SK-N-SH (cell line): ENCODE measurements at regions not wholly inside any gene's neighbourhood (a gene's known extent, or its start where the extent isn't known, plus 50 kb on each side); places are given as distances from the start of the nearest gene placed in this dataset.

ENCODE experiments used
- CTCF ChIA-PET: fragments of 300-600, 350-600 bp; formaldehyde crosslinking; extraction: SDS; loops from one replicate; lab custom pipeline; 2021; lab: Yijun Ruan, JAX
- POLR2A ChIA-PET: fragments of 350-600 bp; sonication (Branson Sonifier 250); formaldehyde crosslinking; extraction: SDS; loops from one replicate; lab custom pipeline; 2020; ENCODE audit warnings: antibody characterized with exemption, inconsistent platforms; lab: Yijun Ruan, JAX
- DNase-seq: peaks from one replicate; pipeline ENCODE4 v3.0.0; 2012
- H2AFZ ChIP-seq: fragments of 200-600 bp; sonication (generic); 2 replicates; pipeline ENCODE4 v1.8.1; 2016; ENCODE audit warnings: antibody characterized with exemption, mild to moderate bottlenecking, low read depth
- H3F3A ChIP-seq: fragments of 200-600 bp; sonication (generic); replicated peaks from 2 replicates; pipeline ENCODE3; 2016; ENCODE audit warnings: antibody characterized with exemption, mild to moderate bottlenecking; ENCODE audit not compliant: insufficient read depth
- H3K27ac ChIP-seq, 2 experiments: fragments of 200-500 bp in 1 of 2; fragments of 200-600 bp in 1 of 2; sonication (Bioruptor generic) in 1 of 2; sonication (generic), shearing (Covaris generic) in 1 of 2; 2 replicates each; pipeline versions ENCODE4 v1.5.1 to v1.6.1; 2014 to 2016; ENCODE audit warnings: low read depth in 2 of 2, inconsistent platforms in 1 of 2, low read length in 1 of 2, mild to moderate bottlenecking in 1 of 2, mixed read lengths in 1 of 2
- H3K27me3 ChIP-seq: fragments of 200-600 bp; sonication (generic), shearing (Covaris generic); 2 replicates; pipeline ENCODE4 v1.6.1; 2016; ENCODE audit warnings: mixed run types; ENCODE audit not compliant: insufficient read depth
- H3K36me3 ChIP-seq, 2 experiments: fragments of 200-500 bp in 1 of 2; fragments of 200-600 bp in 1 of 2; sonication (Bioruptor generic) in 1 of 2; sonication (generic) in 1 of 2; replicated peaks in 1 of 2; 2 replicates each; pipeline versions ENCODE3 to v1.5.1; 2014 to 2016; ENCODE audit warnings: low read length in 1 of 2, mild to moderate bottlenecking in 1 of 2; ENCODE audit not compliant: insufficient read depth in 2 of 2, control insufficient read depth in 1 of 2
- H3K4me1 ChIP-seq, 2 experiments: fragments of 200-500 bp in 1 of 2; fragments of 200-600 bp in 1 of 2; sonication (Bioruptor generic) in 1 of 2; sonication (generic), shearing (Covaris generic) in 1 of 2; 2 replicates each; pipeline versions ENCODE4 v1.5.1 to v1.6.1; 2014 to 2016; ENCODE audit warnings: low read depth in 1 of 2, low read length in 1 of 2, mixed run types in 1 of 2; ENCODE audit not compliant: insufficient read depth in 2 of 2, control insufficient read depth in 1 of 2
- H3K4me2 ChIP-seq: fragments of 200-600 bp; sonication (generic), shearing (Covaris generic); 2 replicates; pipeline ENCODE4 v1.6.1; 2017; ENCODE audit warnings: mixed run types
- H3K4me3 ChIP-seq, 2 experiments: fragments of 200-500 bp in 1 of 2; fragments of 200-600 bp in 1 of 2; sonication (Bioruptor generic) in 1 of 2; sonication (generic), shearing (Covaris generic) in 1 of 2; 2 replicates each; pipeline versions ENCODE4 v1.5.1 to v1.8.1; 2014 to 2016; ENCODE audit warnings: low read depth in 2 of 2, inconsistent platforms in 1 of 2, low read length in 1 of 2, mild to moderate bottlenecking in 1 of 2, mixed read lengths in 1 of 2, moderate library complexity in 1 of 2
- H3K79me2 ChIP-seq: fragments of 200-600 bp; sonication (generic); 2 replicates; pipeline ENCODE4 v1.8.1; 2017; ENCODE audit warnings: mild to moderate bottlenecking; ENCODE audit not compliant: insufficient read depth
- H3K9ac ChIP-seq: fragments of 200-600 bp; sonication (generic); 2 replicates; pipeline ENCODE4 v1.6.1; 2017; ENCODE audit warnings: mixed run types
- H3K9me2 ChIP-seq: fragments of 200-600 bp; sonication (generic); 2 replicates; pipeline ENCODE4 v1.6.1; 2017; ENCODE audit warnings: mixed run types
- H3K9me3 ChIP-seq: fragments of 200-600 bp; sonication (generic); 2 replicates; pipeline ENCODE4 v1.6.1; 2017; ENCODE audit warnings: mixed run types, mild to moderate bottlenecking, moderate library complexity
- H4K20me1 ChIP-seq: fragments of 200-600 bp; sonication (generic); 2 replicates; pipeline ENCODE4 v1.6.1; 2017; ENCODE audit warnings: mild to moderate bottlenecking, mixed run types; ENCODE audit not compliant: insufficient read depth
- ELF1 ChIP-seq: IDR thresholded peaks from 2 replicates; pipeline ENCODE4 v1.4.0; 2012
- RAD21 ChIP-seq: IDR thresholded peaks from 2 replicates; pipeline ENCODE4 v1.6.1; 2012; ENCODE audit warnings: mild to moderate bottlenecking, low read length
- RXRA ChIP-seq: IDR thresholded peaks from 2 replicates; pipeline ENCODE4 v1.4.0; 2012; ENCODE audit warnings: low read depth, mild to moderate bottlenecking, borderline replicate concordance
- YY1 ChIP-seq: IDR thresholded peaks from 2 replicates; pipeline ENCODE4 v1.4.0; 2012; ENCODE audit warnings: low read depth, mild to moderate bottlenecking
- WGBS: methylation state at CpG from one replicate; pipeline ENCODE4 v1.1.6; 2017; ENCODE audit warnings: low lambda C conversion rate; 5-methylcytosine and 5-hydroxymethylcytosine counted together
- TF ChIP-seq, protein P1 (sequence below): fragments of 200-600 bp; sonication (generic); IDR thresholded peaks from 2 replicates; pipeline ENCODE4 v1.6.1; 2017; ENCODE audit warnings: antibody characterized with exemption, mild to moderate bottlenecking, moderate library complexity
- TF ChIP-seq, protein P2 (sequence below): fragments of 150-350 bp; IDR thresholded peaks from 2 replicates; pipeline ENCODE4 v1.6.1; 2017; ENCODE audit warnings: antibody characterized with exemption, low read length, low read depth, borderline replicate concordance
- TF ChIP-seq, protein P3 (sequence below): IDR thresholded peaks from 2 replicates; pipeline ENCODE4 v1.6.1; 2012; ENCODE audit warnings: mild to moderate bottlenecking, low read depth, low read length, moderate library complexity

DNA sequence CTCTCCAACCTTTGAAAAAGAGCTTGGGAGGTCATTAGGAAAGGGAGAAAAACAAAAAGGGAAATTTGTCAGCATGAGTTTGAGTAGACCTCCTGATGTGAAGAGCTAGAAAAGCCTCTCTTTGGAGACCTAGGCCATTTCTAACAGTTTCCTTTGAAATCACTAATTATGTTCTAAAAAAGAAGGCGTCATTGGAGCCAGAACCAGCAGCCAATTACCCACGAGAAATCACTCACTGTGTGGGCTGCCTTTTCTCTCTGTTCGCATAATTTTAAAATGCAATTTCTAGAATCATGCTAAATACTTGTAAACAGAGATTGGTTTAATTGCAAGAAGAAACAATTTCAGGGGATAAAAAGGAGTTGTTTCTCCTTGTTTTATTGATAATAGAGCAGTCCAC lies 246.3 kb upstream of the GATB start (continued):
- TF ChIP-seq, protein P1, sequence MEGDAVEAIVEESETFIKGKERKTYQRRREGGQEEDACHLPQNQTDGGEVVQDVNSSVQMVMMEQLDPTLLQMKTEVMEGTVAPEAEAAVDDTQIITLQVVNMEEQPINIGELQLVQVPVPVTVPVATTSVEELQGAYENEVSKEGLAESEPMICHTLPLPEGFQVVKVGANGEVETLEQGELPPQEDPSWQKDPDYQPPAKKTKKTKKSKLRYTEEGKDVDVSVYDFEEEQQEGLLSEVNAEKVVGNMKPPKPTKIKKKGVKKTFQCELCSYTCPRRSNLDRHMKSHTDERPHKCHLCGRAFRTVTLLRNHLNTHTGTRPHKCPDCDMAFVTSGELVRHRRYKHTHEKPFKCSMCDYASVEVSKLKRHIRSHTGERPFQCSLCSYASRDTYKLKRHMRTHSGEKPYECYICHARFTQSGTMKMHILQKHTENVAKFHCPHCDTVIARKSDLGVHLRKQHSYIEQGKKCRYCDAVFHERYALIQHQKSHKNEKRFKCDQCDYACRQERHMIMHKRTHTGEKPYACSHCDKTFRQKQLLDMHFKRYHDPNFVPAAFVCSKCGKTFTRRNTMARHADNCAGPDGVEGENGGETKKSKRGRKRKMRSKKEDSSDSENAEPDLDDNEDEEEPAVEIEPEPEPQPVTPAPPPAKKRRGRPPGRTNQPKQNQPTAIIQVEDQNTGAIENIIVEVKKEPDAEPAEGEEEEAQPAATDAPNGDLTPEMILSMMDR, result no peak

DNA sequence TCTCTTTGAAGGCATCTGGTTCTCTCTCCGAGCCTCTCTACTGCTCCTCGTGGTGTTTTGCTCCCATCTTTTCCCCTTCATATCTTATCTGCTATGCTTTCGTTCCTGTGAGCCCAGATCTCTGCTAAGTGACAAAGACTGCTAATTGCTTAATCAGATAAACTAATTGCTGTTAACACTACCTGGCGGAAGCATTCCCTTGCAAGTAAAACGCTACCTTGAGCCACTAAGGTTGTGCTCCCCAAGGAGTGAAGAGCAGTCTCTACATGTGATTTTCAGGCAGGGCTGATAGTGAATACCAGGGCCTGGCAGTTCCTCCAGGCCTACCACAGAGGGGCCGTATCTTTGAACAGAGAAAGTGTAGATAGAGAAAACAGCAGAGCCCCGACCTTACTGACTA lies 244.0 kb upstream of the GATB start:
- CTCF ChIA-PET, result no interaction called here
- TF ChIP-seq, protein P2, sequence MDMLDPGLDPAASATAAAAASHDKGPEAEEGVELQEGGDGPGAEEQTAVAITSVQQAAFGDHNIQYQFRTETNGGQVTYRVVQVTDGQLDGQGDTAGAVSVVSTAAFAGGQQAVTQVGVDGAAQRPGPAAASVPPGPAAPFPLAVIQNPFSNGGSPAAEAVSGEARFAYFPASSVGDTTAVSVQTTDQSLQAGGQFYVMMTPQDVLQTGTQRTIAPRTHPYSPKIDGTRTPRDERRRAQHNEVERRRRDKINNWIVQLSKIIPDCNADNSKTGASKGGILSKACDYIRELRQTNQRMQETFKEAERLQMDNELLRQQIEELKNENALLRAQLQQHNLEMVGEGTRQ, result no peak
- TF ChIP-seq RAD21, result no peak
- no peaks in the 10 kb centered on the region for H3K9me3 ChIP-seq

DNA sequence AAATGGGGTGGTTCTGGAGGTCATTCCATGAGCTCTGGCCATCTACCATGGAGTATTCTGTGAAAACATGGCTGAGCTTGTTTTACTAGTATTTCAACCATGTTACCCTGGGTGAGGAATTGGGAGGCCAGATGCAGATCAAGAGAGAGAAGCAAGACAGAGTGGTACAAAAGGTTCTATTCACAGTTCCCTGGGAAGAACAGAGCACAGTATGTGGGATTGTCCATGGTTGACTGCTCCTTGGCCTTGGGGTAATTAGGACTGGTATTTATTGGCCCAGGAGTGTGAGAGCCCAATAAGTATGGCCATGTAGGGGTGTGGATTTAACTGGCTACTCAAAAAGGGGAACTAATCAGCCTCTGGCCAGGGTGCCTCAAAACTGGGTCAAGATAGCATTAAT lies 239.7 kb upstream of the GATB start:
- H3K9me3 ChIP-seq, result no peaks in the 10 kb centered on the region
- CTCF ChIA-PET, result no interaction called here

More for the DNA sequence above, 244.0 kb upstream of the GATB start:
- Histone ChIP-seq H3F3A (no peaks in the 10 kb centered on the region), H4K20me1 (no peaks in the 10 kb centered on the region), H3K4me3 (no peak overlapping the region), H3K4me2 (no peak overlapping the region), H2AFZ (no peak overlapping the region), H3K27ac (no peak overlapping the region), H3K36me3 (no peaks in the 10 kb centered on the region), H3K79me2 (no peaks in the 10 kb centered on the region), H3K27me3 (0 out of 2 replicates have a peak, but pooled peaks cover 4% of the 10 kb centered on the region), H3K9ac (no peak overlapping the region), H3K4me1 (no peaks in the 10 kb centered on the region), H3K9me2 (no peaks in the 10 kb centered on the region)
- DNase-seq, result no peak
- POLR2A ChIA-PET, result no interaction called here
- 41% methylated on average over 7 of the region's 7 CpGs for WGBS

More for the DNA sequence above, 239.7 kb upstream of the GATB start:
- Histone ChIP-seq H3K4me3 (no peak overlapping the region), H3K9me2 (no peaks in the 10 kb centered on the region), H3K27me3 (no peaks in the 10 kb centered on the region), H3K27ac (no peak overlapping the region), H3F3A (no peaks in the 10 kb centered on the region), H4K20me1 (no peaks in the 10 kb centered on the region), H3K79me2 (no peaks in the 10 kb centered on the region), H2AFZ (no peak overlapping the region), H3K36me3 (no peaks in the 10 kb centered on the region), H3K9ac (no peak overlapping the region), H3K4me1 (no peaks in the 10 kb centered on the region), H3K4me2 (no peak overlapping the region)
- POLR2A ChIA-PET, result no interaction called here
- DNase-seq, result no peak
- TF ChIP-seq RXRA, result no peak
- TF ChIP-seq ELF1, result no peak
- TF ChIP-seq YY1, result no peak
- TF ChIP-seq, protein P3, sequence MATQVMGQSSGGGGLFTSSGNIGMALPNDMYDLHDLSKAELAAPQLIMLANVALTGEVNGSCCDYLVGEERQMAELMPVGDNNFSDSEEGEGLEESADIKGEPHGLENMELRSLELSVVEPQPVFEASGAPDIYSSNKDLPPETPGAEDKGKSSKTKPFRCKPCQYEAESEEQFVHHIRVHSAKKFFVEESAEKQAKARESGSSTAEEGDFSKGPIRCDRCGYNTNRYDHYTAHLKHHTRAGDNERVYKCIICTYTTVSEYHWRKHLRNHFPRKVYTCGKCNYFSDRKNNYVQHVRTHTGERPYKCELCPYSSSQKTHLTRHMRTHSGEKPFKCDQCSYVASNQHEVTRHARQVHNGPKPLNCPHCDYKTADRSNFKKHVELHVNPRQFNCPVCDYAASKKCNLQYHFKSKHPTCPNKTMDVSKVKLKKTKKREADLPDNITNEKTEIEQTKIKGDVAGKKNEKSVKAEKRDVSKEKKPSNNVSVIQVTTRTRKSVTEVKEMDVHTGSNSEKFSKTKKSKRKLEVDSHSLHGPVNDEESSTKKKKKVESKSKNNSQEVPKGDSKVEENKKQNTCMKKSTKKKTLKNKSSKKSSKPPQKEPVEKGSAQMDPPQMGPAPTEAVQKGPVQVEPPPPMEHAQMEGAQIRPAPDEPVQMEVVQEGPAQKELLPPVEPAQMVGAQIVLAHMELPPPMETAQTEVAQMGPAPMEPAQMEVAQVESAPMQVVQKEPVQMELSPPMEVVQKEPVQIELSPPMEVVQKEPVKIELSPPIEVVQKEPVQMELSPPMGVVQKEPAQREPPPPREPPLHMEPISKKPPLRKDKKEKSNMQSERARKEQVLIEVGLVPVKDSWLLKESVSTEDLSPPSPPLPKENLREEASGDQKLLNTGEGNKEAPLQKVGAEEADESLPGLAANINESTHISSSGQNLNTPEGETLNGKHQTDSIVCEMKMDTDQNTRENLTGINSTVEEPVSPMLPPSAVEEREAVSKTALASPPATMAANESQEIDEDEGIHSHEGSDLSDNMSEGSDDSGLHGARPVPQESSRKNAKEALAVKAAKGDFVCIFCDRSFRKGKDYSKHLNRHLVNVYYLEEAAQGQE, result no peak
